ENCODE measurements at regions not wholly inside any gene's neighbourhood (a gene's known extent, or its start where the extent isn't known, plus 50 kb on each side); places are given as distances from the start of the nearest gene placed in this dataset.
"Not testable (repeated sequence)": the region's sequence is repeated elsewhere in the genome, so short reads cannot be mapped to it uniquely, and the experiment has no call there.

DNA sequence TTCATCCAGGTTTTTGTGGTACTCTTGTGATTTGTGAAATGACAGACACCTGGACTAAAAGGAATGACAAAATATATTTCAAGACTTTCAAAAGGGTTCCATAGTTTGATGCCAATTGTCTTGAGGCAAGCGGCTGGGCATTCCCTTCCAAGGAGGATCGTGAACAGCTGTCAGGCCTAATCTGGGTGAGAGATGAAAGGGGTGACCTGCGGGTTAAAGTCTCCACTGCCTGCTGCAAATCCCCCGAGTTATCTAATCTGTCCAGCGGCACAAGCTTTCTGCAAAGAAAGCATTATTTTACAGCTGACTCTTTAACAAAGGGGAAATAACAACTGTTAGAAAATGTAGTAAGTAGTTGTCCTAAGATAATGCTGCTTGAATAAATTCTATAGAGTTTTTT is 128.7 kb upstream of the MB21D2 start:
- intact Hi-C loops (cut with micrococcal nuclease) = no loop called here
- H3K4me3 Mint-ChIP-seq = no peak overlapping the region
- no peak for DNase-seq
- no peaks in the 10 kb centered on the region for H3K27me3 Mint-ChIP-seq
- POLR2A ChIA-PET = no interaction called here
- no peak for ATAC-seq (ENCODE audit: low read depth)
- TF ChIP-seq, protein P1, sequence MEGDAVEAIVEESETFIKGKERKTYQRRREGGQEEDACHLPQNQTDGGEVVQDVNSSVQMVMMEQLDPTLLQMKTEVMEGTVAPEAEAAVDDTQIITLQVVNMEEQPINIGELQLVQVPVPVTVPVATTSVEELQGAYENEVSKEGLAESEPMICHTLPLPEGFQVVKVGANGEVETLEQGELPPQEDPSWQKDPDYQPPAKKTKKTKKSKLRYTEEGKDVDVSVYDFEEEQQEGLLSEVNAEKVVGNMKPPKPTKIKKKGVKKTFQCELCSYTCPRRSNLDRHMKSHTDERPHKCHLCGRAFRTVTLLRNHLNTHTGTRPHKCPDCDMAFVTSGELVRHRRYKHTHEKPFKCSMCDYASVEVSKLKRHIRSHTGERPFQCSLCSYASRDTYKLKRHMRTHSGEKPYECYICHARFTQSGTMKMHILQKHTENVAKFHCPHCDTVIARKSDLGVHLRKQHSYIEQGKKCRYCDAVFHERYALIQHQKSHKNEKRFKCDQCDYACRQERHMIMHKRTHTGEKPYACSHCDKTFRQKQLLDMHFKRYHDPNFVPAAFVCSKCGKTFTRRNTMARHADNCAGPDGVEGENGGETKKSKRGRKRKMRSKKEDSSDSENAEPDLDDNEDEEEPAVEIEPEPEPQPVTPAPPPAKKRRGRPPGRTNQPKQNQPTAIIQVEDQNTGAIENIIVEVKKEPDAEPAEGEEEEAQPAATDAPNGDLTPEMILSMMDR (IDR thresholded peaks at IDR 0.05) = no peak
- H3K36me3 Mint-ChIP-seq (ENCODE audit: low read depth) = no peaks in the 10 kb centered on the region
- no peaks in the 10 kb centered on the region for H3K9me3 Mint-ChIP-seq
- no peak overlapping the region for H3K27ac Mint-ChIP-seq
- H3K4me1 Mint-ChIP-seq = no peaks in the 10 kb centered on the region
- CTCF ChIA-PET = no interaction called here

DNA sequence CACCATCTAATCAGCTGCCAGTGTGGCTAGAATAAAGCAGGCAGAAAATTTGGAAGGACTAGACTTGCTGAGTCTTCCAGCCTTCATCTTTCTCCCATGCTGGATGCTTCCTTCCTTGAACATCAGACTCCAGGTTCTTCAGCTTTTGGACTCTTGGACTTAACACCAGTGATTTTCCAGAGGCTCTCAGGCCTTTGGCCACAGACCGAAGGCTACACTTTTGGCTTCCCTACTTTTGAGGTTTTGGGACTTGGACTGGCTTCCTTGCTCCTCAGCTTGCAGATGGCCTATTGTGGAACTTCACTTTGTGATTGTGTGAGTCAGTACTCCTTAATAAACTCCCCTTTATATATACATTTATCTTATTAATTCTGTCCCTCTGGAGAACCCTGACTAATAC is 129.8 kb upstream of the MB21D2 start:
- CTCF ChIA-PET; H3K4me3 Mint-ChIP-seq; H3K9me3 Mint-ChIP-seq; intact Hi-C loops (cut with micrococcal nuclease); H3K4me1 Mint-ChIP-seq; H3K27ac Mint-ChIP-seq; H3K27me3 Mint-ChIP-seq; POLR2A ChIA-PET; ATAC-seq (ENCODE audit: low read depth); DNase-seq; H3K36me3 Mint-ChIP-seq (ENCODE audit: low read depth): not testable (repeated sequence)

DNA sequence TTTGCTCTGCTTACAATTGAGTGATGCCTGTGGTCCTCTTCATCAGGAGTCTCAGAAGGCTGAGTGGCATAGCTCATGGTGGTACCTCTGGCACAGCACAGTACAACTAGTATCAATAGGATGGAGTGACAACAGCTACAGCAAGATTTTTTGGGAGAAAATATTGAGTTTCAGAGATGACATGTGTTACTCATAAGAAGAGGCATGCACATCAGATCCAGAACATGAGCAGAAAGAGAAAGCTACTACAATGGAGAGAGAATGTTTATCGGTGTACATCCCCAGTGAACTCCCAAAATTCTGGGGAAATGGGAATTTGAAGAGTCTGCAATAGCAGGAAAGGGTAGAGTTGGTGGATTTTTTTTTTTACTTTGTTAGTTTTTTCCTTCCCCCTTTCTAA is 130.5 kb upstream of the MB21D2 start:
- POLR2A ChIA-PET = interaction anchor here (0.7 kb wide), 1 partner anchor 194 kb away, joined by 3 read pairs; no protein-coding TSS in a partner anchor
- H3K4me1 Mint-ChIP-seq = no peaks in the 10 kb centered on the region
- CTCF ChIA-PET = no interaction called here
- H3K4me3 Mint-ChIP-seq = no peak overlapping the region
- no peaks in the 10 kb centered on the region for H3K27me3 Mint-ChIP-seq
- no peak overlapping the region for H3K27ac Mint-ChIP-seq
- no peak for ATAC-seq (ENCODE audit: low read depth)
- intact Hi-C loops (cut with micrococcal nuclease) = no loop called here
- H3K36me3 Mint-ChIP-seq (ENCODE audit: low read depth) = no peaks in the 10 kb centered on the region
- TF ChIP-seq, protein P1 (IDR thresholded peaks at IDR 0.05) = no peak
- no peak for DNase-seq
- no peaks in the 10 kb centered on the region for H3K9me3 Mint-ChIP-seq

DNA sequence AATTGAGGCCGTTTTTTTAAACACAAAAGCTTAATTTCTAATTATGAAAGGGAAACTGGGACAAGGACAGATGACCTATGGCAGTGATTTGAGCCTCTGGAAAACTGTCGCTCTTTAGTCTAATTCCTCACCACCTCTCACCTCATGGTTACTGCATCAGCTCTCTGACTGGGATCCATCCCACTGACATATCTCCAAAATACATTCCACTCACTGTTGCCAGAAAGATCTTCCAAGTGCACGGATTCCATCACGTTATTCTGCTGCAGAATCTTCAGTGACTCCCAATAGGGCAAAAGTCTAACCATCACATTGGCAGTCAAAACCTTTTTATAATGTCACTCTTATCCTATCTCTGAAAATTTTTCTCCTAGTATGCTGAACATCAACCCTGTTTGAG is 132.3 kb upstream of the MB21D2 start:
- intact Hi-C loops (cut with micrococcal nuclease) = no loop called here
- Mint-ChIP-seq H3K9me3 (no peaks in the 10 kb centered on the region), H3K27ac (no peak overlapping the region), H3K4me3 (no peak overlapping the region), H3K27me3 (no peaks in the 10 kb centered on the region), H3K36me3 (ENCODE audit: low read depth) (no peaks in the 10 kb centered on the region), H3K4me1 (no peaks in the 10 kb centered on the region)
- ChIA-PET POLR2A (no interaction called here), CTCF (interaction anchor here (1.6 kb wide), 1 partner anchor 9 kb away, joined by 3 read pairs; no protein-coding TSS in a partner anchor)
- no peak for ATAC-seq (ENCODE audit: low read depth)
- TF ChIP-seq, protein P1 (IDR thresholded peaks at IDR 0.05) = no peak
- no peak for DNase-seq

DNA sequence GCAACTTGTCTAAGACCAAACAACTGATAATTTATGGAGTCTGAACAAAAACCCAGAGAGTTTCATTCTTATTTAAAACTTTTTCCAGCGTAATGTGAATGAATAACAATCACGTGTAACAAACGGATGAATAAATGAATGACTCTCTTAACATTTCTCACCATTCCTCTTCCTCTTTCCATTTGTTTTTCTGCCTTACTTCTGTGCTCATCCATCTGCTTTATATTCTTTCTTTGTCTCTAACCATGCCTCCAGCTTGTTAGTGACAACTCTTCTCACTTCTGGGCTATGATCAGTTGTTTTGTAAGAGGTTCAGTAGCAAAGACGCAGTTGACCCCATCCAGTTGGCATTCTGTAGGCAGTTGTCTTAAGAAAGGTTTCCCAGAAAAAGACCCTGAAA is 133.7 kb upstream of the MB21D2 start:
- POLR2A ChIA-PET = no interaction called here
- no peaks in the 10 kb centered on the region for H3K27me3 Mint-ChIP-seq
- DNase-seq (no peak), ATAC-seq (ENCODE audit: low read depth) (no peak)
- H3K4me3 Mint-ChIP-seq = no peak overlapping the region
- H3K27ac Mint-ChIP-seq = no peak overlapping the region
- H3K9me3 Mint-ChIP-seq = no peaks in the 10 kb centered on the region
- H3K4me1 Mint-ChIP-seq = no peaks in the 10 kb centered on the region
- intact Hi-C loops (cut with micrococcal nuclease) = no loop called here
- TF ChIP-seq, protein P1 (IDR thresholded peaks at IDR 0.05) = no peak
- CTCF ChIA-PET = no interaction called here
- H3K36me3 Mint-ChIP-seq (ENCODE audit: low read depth) = no peaks in the 10 kb centered on the region

DNA sequence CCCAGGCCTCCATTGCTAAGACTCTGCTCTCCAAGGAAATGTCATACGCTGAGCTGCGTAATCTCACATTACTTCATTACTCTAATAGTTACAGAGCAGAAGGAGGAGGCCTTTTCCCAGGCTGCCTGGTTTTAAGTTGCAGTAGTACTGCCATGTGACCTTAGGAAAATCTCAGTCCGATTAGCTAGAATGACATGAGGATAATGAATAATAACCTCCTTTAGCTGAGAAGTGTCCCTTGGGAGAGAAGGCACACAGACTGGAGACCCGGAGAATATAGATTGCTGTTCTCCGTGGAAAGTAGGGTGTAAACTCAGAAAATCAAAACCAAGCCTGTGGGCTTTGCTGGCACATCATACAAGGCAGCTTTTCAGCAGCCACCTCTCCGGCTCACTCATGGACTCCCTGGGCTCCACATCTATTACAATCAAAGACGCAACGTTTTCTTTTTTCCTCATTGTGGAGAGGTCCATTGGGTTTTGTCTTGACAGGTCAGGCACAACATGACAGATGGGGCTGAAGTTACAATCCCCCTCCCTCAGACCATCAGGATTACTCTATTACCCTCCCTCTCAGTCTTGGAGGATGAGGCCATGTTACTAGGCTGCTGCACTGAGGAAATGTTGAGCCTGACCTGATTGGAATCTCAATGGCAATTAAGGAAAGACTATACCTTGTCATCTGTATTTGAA is 134.8 kb upstream of the MB21D2 start:
- ChIA-PET POLR2A (no interaction called here), CTCF (no interaction called here)
- ATAC-seq (ENCODE audit: low read depth) (no peak), DNase-seq (no peak)
- Mint-ChIP-seq H3K9me3 (no peaks in the 10 kb centered on the region), H3K36me3 (ENCODE audit: low read depth) (no peaks in the 10 kb centered on the region), H3K4me3 (no peak overlapping the region), H3K4me1 (no peaks in the 10 kb centered on the region), H3K27me3 (no peaks in the 10 kb centered on the region), H3K27ac (no peak overlapping the region)
- TF ChIP-seq, protein P1 (IDR thresholded peaks at IDR 0.05) = no peak
- intact Hi-C loops (cut with micrococcal nuclease) = no loop called here

All from activated B cell treated with CpG ODN at 0.5 μM for 24 hours (primary cell).